Myocyte (in vitro differentiated cells): ENCODE measurements at regions not wholly inside any gene's neighbourhood (a gene's known extent, or its start where the extent isn't known, plus 50 kb on each side); places are given as distances from the start of the nearest gene placed in this dataset.

Source experiments
- DNase-seq: peaks from one replicate; pipeline ENCODE4 v3.0.0-alpha.2; 2012; ENCODE audit warnings: low read depth

DNA sequence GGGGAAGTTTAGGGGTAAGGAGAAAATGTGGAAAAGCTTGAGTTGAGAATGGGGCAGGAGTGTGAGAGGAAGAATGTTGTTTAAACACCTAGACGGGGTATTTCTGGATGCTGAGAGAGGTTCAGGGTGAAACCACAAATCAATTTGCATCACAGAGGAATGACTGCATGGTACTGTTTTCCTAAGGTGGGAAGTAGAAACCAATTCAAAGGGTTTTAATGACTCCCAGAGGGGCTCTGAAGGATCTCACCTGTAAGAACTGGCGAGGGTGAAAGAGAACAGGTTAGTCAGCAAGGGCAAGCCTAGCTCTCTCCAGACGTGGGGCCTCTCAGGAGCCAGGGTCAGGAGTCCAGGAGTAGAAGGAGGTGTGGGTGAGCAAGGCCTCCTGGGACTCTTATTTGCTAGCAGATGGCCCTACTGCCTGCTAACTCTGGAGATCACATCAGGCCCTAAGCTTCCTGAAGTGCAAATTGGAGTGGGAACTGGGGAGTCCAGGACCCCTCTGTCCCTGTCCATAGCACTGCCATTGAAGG, 133.0 kb upstream of the CELF4 start:
- DNase-seq = no peak

DNA sequence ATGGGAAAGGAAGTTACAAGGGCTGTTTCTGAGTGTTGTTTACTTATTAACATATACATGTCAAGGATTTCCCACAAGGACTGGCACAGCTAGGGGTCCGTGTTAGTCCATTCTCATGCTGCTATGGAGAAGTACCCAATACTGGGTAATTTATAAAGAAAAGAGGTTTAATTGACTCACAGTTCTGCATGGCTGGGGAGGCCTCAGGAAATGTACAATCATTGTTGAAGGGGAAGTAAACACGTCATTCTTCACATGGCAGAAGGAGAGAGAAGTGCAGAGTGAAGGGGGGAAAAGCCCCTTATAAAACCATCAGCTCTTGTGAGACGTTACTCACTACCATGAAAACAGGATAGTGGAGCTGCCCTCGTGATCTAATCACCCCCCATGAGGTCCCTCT, 128.9 kb upstream of the CELF4 start:
- DNase-seq = no peak

DNA sequence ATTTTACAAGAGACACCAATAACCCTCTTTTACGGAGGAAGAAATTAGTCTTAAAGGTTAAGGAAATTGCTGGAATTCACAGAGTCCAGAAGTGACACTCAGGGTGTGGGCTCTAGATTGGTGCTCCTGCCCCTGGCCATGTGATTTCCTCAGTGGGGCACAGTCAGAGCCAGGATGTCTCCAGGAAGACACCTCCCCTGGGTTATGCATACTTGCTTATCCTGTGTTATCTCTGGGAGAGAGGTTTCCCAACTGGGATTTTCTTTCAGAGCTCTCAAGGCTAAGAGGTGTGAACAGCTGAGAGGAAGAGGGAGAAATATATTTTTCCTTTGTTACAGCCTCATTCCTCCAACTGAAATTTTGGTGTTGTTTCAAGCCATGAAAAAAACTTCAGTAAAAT, 125.6 kb upstream of the CELF4 start:
- DNase-seq = no peak

DNA sequence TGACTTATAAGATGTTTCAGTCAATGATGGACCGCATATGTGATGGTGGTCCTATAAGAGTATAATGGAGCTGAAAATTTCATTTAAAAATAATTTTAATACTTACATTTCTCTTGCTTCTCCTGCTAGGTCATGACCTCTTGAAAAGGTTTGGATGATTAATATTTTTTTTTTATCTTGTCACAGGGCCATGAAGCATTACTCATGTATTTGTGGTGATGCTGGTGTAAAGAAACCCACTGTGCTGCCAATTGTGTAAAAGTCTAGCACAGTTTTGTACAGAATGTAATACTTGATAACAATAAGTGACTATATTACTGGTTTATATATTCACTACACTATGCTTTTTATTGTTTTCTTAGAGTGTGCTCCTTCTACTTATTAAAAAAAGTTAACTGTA, 124.2 kb upstream of the CELF4 start:
- no peak for DNase-seq

DNA sequence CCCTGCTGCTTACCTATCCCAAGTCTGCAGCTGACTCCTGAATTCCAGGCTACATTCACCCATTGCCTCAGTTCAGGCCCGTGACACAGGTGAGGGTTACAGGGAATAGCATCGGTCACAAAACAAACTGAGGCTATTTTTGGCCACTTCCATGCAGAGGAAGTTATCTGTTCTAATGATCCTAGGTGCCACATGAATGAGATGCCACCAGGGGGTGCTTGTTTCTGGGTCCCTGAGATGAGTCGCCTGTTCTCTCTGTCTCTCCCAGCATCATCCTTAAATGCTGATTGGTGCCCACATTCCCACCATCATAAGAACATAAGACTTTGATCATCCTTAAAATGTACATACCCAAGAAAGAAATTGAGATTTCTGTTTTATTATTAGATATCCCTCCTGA, 119.0 kb upstream of the CELF4 start:
- DNase-seq = no peak

DNA sequence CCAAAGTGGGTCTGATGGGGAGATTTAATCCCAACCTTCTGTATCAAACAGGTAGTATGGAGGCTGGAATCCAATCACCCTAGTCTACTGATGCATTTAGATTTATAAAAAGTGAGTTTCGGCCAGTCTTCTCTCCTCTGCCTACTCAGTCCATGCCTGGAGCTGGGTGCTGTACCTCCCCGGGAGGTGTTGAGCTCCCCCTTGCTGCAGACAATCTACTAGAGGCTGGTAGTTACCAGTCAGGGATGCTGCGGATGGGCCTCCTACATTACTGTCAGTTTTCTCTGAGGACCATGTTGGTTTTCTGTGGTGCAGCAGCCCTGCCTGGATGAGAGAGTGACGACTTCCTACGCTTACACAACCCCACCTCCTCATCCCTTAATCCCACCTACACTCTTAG, 118.6 kb upstream of the CELF4 start:
- no peak for DNase-seq

DNA sequence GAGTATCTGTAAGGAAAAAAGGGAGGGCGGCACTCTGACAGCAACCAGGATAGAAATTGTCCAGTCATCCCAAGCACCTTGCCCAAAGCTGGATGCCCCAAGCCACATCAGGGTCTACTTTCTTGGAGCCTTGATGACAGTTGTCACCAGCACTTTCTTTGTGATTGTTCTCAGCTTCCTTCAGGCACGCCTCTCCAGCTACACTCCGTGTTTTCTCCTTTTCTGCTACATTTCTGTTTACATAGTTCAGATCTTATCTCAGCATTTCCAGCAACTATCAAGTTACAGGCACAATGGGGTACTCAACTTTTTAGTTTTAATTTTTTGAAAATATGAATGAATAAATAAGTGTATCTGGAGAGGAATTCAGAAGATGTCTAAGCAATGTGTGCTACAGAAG, 115.3 kb upstream of the CELF4 start:
- DNase-seq = no peak

DNA sequence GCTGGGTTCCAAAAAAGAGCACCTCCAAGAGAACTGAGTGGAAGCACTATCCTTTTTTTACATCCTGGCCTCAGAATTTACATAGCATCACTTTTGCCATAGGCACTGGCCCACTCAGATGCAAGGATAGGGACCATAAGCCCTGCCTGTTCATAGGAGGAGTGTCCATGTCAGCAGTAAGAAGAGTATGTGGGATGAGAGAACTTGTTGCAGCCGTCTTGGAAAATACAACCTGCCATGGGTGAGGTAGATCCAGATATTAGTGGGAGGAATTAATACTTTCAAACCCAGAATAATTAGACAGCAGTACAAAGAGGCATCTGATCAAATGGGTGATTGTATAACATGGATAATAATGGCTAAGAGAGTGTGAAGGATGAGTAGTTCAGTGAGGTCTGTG, 110.7 kb upstream of the CELF4 start:
- DNase-seq = no peak

DNA sequence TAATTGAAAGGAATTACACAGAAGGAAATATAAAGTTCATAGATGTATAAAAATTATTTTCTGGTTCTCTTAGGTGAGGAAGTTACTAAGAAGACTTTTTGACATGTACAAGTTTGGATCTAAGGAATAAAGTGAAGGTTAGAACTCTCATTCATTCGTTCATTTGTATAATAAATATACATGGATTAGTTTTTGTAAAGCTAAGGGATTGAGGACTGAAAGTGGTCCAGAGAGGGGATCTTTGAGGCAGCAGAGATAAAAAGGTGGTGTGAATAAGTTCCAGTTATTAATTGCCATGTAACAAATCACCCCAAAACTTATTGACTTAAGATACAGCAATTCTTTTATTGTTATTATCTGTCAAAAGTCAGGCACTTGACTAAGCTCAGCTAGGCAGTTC, 110.1 kb upstream of the CELF4 start:
- DNase-seq = no peak

DNA sequence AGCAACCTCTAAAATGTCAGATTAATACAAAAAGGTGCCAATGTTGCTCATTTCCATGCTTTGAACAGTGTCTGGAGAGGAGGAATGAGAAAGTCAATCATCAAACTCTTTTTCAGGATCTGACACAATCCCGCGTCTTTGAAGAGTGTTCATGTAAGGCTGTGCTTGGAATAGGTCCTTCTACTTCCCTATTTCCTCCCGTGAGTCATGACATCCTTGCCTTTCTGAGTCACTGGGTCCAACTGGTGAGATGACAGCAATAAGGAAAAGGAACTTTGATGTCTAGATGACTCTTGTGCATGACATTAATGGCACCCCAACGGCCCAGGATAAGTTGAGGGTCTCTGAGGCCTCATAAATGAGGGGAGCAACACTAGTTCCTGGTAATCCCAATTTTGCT, 109.0 kb upstream of the CELF4 start:
- DNase-seq = no peak

DNA sequence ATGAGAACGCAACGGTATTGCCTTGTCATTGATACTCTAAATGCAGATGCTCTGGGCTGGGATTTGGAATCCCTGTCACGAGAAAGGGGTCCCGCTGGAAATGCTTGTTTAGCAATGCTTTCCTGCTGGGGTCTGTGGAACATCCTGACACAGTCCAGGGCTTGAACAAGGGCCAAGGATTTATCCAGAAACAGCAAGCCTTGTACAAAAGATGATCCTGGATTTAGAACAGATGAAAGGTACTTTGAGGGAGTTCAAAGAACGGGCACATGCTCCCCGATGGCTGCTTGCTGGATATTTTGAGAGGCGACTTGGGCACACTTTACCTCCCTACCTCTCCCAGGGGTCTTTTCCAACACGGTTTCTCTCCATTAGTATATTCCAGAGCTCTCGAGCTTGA, 108.1 kb upstream of the CELF4 start:
- no peak for DNase-seq

DNA sequence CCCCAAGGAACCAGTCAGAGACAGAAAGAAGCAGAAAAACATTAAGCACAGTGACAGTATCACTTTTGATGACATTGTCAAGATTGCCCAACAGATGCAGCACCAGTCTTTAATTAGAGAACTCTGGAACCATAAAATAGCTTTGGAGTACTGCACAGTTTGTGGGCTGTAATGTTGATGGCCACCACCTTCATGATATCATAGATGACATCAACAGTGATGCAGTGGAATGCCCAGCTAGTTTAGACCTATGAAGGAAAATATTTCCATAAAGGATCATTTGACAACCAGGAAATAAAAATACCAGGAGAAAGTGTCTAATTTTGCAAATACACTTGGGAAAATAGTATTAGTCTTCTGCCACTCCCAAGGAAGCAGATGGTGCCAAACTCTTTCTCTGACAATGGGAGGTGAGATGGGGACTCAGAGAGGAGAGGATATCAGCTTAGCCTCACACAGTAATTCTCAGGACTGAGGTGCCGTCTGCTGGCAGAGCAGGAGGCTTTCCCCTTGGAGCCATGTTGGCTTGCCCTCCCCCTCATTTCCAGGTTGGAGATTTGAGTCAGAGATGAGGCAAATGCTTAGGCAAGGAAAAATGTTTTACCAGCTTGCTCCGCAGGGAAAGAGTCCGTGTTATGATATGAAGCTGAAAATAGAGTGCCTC, 107.5 kb upstream of the CELF4 start:
- DNase-seq = no peak

DNA sequence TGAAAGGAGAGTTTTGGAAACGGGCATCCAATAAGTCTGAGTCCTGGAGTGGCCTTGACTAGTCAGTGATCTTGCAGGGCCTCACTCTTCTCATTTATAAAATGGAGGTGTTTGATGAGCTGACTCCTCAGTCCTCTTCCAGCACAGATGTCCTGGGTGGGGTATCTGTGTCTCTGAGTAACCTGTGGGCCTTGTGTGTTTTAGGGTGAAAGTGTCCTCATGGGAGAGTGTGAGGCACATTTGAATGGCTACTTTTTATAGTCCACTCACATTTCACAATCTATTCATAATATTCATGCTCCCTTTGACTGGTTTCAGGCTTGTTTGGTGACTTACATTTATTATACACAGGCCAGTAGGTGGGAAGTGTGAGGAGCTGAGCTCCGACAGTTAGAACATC, 106.4 kb upstream of the CELF4 start:
- no peak for DNase-seq

DNA sequence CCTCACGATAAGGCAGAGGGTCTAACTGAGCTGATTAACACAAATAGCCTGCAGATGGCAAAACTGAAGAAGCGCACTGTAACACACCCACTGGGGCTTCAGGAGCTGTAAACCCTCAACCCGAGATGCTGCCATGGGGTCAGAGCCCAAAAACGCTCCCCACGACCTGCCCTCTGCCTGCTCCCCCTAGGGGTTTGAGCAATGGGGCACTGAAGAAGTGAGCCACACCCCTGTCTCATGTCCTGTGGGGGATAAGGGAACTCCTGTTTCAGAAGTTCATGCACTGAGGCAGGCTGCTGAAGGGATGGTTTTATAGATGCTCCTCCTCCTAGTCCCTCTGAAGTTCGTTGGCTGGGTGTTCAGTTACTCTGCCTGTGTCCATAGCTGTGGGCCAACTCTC, 105.9 kb upstream of the CELF4 start:
- no peak for DNase-seq

DNA sequence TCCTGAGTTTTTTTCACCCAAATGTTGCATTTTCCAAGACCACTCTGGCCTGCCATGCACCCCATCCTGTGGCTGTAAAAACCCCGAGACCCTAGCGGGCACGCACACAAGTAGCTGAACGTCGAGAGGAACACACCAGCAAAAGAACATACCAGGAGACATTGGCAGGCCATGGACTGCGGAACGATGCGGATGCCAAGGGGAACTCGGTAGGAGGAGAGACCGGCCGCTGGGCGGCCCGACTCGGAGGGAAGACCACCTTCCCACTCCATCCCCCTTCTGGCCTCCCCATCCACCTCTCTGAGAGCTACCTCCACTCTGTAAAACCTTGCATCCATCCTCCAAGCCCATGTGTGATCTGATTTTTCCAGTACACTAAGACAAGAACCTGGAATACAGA, 105.5 kb upstream of the CELF4 start:
- DNase-seq = no peak

DNA sequence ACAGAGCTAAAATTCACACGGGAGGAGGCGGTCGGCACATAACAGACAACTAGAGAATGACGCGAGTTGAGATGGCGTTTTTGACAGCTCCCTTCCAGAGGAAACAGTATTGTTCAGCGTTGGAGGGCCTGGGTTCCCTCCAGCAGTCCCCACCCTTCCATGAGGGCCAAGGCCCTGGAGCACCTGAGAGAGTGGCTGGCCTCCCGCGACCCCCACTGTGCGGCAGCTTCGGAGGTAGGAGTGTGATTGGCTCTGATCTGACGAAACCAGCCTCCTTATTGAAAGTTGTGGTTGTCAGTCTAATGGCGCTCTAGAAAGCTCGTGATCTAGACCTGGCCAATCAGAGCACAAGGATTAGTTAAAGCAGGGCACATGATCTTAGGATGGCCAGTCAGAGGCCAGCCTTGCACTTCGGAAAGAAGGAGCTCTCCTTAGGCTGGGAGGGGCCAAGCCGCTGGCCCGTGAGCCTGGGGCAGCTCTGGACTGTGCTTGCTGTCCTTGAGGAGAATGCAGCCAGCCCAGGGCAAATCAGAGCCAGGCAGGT, 104.5 kb upstream of the CELF4 start:
- DNase-seq = no peak

DNA sequence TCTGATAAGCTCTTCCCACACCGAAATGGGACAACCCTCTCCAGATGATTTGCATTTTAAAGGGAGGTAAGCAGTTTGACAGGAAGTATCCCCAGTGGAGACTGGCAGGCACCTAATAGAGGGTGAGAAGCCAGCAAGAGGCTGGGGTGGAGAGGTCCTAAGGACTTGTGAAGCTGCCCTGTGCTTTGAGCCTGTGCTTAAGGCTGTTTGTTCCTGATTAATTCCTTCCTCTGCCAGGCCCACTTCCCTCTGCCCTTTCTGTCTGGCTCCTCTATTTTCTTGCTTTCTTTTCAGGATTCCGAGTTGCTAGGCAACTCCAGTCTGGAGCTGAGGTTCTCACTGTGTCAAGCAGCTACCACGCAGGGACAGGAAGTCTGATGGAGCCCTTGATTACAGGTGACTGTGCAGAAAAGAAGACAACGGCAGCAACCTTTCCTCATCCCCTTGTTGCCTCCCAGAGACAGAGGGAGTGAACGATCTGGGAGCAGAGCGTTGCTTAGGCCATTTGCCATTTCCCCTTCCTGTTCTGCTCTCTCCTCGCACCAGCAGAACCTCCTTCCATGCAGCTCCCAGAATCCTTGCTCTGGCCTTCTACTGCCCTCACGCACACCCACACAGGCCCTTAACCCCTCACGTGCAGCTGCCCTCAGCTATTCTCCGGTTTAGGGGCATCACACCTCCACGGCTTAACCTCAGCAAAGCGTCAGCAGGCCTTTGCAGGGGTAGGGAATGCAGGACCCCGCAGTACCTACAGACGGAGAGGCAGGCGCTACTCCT, 103.6 kb upstream of the CELF4 start:
- no peak for DNase-seq

DNA sequence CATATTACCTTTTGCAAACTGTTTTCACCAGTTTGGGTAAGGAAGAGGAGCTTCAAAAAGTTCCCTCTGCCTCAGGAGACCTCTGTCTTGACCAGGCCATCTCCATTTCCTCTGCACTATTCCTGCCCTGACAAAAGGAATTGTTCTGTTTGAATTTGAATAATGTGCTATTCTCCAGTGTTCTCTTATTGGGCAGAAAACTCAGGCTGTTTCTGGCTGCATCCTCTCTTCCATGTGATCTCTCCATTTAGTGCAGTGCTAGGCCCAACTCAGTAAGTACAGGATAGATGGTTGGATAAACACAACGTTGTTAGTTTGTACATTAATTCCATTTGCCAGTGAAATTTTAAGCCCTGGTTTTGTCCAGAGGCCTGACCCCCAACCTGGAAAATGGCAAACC, 102.2 kb upstream of the CELF4 start:
- no peak for DNase-seq

DNA sequence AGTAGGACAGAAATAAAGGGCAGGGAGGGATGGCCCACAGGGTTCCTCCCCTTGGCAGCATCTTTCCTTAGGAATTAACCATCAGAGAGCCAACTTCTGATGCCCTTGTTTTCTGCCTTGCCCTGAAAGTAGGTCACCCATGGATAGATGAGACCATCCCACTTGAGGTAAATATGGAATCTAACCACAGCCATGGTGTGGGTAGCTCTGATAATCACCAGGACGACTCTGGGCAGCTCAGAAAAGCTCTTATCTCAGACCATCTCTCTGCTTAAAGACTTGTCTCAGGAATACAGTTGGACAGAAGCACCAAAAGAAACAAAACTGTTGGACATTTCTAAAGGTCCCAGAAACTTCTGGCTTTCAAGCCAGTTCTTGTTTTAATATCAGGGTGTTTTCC, 101.4 kb upstream of the CELF4 start:
- no peak for DNase-seq

DNA sequence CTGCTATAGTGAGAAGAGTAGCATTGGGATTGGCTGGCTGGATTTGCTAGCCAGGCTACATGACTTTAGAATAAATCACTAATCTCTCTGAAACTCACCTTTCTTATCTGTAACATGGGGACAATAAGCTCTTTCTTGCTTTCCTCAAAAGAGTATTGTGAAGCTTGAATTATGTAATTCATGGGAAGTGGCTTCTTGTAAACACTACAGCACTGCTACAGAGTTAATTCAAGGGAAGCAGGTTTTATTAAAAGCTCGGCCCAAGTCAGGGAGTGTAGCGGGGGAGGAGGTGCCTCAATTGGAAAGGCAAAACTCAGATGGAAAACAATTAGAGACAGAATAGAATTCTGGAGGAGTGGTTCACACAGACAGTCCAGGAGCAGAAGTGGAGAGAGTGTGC, 100.9 kb upstream of the CELF4 start:
- DNase-seq = no peak

DNA sequence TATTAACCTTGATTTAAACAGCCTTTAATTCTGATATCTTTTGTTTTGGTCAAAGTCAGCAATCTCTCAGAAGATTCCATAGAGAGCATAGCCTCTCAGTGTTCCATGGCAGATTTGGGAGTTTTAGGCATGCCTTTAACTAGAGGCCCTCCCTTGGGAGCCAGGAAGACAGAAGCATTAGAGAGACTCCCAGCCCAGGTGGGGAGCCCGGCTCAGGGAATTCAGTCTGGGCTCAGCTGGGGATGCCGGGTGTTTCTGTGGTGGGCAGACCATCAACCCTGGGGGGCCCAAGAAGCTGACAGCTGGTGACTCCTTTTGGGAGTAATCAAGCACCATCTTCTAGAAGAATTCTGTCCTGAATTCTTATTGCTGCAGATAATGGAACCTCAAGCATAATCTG, 99.7 kb upstream of the CELF4 start:
- no peak for DNase-seq

DNA sequence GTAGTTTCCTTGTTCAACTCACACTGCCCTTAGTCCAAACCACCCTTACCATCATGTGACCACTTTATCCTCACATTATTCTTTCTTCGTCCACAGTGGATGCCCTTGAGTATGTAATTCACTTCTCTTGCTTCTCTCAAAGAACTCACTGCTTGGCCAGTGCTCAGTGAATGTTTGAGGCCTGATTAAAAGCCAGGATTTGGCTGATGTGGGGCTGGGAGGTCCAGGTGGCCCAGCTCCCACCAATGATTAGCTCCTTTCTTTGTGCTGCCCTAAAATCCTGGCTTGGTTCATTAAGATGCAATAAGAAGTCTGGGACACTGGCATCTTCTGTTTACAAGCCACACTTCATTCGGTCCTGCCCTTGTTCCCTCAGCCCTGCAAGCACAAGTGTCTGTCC, 97.8 kb upstream of the CELF4 start:
- no peak for DNase-seq
